Thyroid gland (tissue), 4 donors: ENCODE measurements at regions not wholly inside any gene's neighbourhood (a gene's known extent, or its start where the extent isn't known, plus 50 kb on each side); places are given as distances from the start of the nearest gene placed in this dataset.

Source experiments
- POLR2A ChIP-seq, 2 donors: fragments of 450-650 bp; IDR thresholded peaks; one replicate each; pipeline ENCODE4 v1.6.1; 2017; ENCODE audit warnings: antibody characterized with exemption in 2 of 2, mild to moderate bottlenecking in 2 of 2, moderate library complexity in 1 of 2
- TF ChIP-seq, protein P1 (sequence below), 6 experiments: fragments of 200-600 bp in 3 of 6; fragments of 450-650 bp in 3 of 6; sonication (generic) in 3 of 6; IDR thresholded peaks; one replicate each; pipeline ENCODE4 v1.5.1; 2016 to 2019; ENCODE audit warnings: antibody characterized with exemption in 6 of 6, mild to moderate bottlenecking in 2 of 6, inconsistent platforms in 1 of 6, moderate library complexity in 1 of 6

- TF ChIP-seq, protein P1, sequence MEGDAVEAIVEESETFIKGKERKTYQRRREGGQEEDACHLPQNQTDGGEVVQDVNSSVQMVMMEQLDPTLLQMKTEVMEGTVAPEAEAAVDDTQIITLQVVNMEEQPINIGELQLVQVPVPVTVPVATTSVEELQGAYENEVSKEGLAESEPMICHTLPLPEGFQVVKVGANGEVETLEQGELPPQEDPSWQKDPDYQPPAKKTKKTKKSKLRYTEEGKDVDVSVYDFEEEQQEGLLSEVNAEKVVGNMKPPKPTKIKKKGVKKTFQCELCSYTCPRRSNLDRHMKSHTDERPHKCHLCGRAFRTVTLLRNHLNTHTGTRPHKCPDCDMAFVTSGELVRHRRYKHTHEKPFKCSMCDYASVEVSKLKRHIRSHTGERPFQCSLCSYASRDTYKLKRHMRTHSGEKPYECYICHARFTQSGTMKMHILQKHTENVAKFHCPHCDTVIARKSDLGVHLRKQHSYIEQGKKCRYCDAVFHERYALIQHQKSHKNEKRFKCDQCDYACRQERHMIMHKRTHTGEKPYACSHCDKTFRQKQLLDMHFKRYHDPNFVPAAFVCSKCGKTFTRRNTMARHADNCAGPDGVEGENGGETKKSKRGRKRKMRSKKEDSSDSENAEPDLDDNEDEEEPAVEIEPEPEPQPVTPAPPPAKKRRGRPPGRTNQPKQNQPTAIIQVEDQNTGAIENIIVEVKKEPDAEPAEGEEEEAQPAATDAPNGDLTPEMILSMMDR (IDR thresholded peaks at IDR 0.05): no peak
- no peak for TF ChIP-seq POLR2A (IDR thresholded peaks at IDR 0.05)
Observed at GRCh38 chr18:44526705-44527415, 153.8 kb upstream of the SETBP1 start.
